HG02759 (cell line): ENCODE measurements at regions not wholly inside any gene's neighbourhood (a gene's known extent, or its start where the extent isn't known, plus 50 kb on each side); places are given as distances from the start of the nearest gene placed in this dataset.

ENCODE experiments used
- ATAC-seq: cut with Tn5 transposase; IDR thresholded peaks from one replicate; pipeline ENCODE4 v1.9.1; 2021; ENCODE audit warnings: mild to moderate bottlenecking, moderate library complexity; ENCODE audit not compliant: unreplicated experiment

GRCh38 chr22:22417495-22418162 is 90.9 kb downstream of the ZNF280B start:
- no peak for ATAC-seq

DNA sequence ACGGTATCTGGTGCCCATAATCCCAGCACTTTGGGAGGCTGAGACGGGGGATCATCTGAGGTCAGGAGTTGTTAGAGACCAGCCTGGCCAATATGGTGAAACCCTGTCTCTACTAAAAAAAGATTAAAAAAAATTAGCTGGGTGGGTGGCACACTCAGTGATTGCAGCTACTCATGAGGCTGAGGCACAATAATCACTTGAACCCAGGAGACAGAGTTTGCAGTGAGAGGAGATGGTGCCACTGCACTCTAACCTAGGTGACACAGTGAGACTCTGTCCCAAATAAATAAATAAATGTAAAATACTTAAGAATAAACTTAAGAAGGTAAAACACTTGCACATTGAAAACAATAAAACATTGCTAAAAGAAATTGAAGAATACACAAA is 90.4 kb downstream of the ZNF280B start:
- no peak for ATAC-seq

DNA sequence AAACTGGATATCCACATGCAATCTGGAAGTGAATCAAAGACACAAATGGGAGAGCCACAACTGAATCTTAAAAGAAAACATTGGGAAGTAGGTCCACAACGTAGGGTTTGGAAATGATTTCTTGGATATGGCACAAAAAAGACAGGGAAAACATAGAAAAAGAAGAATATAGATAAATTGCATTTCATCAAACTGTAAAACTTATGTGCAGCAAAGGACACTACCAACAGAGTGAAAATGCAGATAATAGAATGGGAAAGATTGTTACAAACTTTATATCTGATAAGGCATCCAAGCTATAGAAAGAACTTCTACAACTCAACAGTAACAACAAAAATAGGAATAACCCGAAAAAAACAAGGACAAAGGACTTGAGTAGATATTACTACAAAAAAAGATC is 89.6 kb downstream of the ZNF280B start:
- no peak for ATAC-seq

GRCh38 chr22:22420580-22420979 is 88.0 kb downstream of the ZNF280B start:
- no peak for ATAC-seq

GRCh38 chr22:22421392-22421791 is 87.2 kb downstream of the ZNF280B start:
- ATAC-seq, result no peak

GRCh38 chr22:22422629-22423112 is 85.9 kb downstream of the ZNF280B start:
- peak; percentile 99 for ATAC-seq

DNA sequence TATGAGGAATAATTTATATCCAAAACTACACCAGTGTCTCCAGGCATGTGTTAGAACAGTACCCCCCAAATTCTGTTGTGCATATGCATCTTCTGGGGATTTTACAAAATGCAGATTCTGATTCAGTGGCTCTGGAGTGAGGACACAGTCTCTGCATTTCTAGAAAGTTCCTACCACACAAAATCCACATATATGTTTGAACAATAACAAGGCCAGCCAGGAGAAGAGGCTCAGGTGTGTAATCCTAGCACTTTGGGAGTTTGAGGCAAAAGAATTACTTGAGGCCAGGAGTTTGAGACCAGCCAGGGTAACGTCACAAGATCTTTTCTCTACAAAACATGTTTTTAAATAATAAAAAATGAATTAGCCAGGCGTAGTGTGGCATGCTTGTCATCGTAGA is 84.9 kb downstream of the ZNF280B start:
- ATAC-seq, result no peak

GRCh38 chr22:22424210-22424800 is 84.2 kb downstream of the ZNF280B start:
- ATAC-seq, result no peak

DNA sequence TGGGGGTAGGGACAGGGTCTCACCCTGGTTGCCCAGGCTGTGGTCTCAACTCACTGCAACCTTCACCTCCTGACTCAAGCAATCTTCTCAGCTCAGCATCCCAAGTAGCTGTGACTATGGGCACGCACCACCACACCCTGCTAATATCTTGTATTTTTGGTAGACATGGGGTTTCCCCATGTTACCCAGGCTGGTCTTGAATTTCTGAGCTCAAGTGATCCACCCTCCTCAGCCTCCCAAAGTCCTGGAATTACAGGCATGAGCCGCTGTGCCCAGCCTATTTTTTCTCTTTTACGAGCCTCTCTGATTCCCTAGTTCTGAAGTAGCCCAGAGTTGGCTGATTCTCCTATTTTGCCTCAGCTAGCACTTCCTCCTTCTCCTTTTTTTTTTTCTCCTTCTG is 83.6 kb downstream of the ZNF280B start:
- ATAC-seq, result no peak

DNA sequence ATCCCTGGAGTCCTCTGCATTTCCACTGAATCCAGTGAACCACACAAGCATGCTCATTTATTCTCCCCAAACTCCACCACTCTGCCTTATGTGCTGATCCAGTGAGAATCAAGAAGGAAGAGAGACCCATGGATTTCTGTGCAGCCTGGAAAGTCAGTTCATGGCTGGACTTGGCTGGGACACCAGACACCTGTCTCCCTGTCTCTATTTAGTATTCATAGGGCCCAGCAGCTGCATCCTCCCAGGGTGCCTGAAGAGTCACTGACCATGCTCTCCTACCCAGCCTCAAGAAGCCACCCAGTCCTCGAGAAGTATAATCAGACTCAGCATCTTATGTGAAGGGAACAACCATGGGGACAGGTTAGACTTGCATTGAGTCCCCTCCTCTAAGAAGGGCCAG is 83.2 kb downstream of the ZNF280B start:
- no peak for ATAC-seq

DNA sequence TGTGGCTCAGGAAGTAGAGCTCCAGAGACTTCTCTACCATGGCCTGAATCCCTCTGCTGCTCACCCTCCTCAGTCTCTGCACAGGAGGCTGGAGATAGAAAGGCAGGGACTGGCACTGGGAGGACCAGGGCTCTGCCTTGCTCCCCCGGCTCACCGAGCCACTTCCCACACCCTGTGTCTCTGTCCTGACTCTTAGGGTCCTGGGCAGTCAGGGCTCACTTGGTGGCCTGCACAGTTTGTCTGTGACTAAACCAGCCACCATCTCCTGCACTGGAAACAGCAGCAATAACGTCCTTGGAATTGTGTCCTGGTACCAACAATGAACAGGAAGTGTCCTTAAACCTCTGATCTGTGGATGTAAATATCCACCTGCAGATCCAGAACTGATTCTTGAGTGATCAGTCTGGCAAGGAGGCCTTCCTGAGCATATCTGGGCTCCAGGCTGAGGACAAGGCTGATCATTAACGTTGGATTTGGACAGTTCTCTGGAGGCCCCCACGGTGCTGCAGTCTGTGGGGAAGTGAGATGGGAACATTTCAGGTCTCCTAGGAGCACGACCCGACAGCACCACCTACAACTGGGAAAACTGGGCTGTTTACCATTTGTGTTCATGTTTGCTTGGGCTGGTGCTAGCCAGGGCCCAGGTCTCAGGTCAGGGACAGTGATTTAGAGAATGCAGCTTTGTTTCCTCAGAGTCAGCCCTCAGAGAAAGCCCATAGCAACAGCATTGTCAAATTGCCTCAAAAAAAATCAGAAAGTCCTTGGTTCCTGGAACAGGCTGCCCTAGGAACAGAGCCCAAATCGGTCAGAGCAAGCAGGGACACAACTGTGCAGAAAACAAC is 82.5 kb downstream of the ZNF280B start:
- no peak for ATAC-seq

- no peak for ATAC-seq
Measured at GRCh38 chr22:22427542-22428065, 80.9 kb downstream of the ZNF280B start.

DNA sequence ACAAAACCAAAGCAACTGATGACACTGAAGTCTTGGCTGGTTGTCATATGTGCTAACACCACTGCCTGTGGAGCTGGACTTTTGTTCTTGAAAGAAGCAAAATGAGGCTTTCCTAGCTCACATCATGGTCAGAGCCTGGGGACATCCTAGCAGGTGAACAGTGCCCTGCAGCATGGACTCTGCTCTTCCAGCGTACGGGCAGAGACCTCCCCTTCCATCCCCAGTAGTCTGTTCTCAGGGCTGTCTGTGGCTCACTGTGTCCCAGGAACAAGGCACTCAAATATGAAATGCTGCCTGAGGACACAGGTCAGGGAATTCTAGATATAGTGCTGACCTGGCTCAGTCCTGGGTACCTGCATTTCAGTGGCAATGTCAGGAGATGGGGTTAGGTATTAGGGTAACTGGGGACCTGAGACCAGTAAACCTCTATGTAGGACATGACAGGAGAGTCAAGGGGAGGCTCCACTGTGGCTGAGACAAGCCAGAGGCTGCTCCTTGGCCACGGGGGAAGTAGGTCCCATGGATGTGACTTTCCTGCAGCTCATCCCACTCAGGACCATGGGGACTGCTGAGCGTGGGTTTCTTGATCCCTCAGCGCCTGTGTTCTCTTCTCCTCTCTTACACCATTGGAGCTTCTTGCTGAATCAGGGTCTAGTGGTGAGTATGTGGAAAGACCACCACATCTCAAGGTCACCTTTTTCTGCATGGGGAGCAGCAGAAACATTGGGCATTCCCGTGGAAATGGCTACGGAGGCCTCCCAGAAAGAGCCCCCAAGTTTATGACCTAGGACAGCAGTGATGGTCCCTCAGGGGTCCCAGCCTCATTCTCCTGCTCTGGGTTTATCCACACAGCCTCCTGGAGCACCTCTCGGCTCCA is 80.1 kb downstream of the ZNF280B start:
- ATAC-seq, result no peak

GRCh38 chr22:22429369-22430108 is 79.0 kb downstream of the ZNF280B start:
- ATAC-seq, result no peak

DNA sequence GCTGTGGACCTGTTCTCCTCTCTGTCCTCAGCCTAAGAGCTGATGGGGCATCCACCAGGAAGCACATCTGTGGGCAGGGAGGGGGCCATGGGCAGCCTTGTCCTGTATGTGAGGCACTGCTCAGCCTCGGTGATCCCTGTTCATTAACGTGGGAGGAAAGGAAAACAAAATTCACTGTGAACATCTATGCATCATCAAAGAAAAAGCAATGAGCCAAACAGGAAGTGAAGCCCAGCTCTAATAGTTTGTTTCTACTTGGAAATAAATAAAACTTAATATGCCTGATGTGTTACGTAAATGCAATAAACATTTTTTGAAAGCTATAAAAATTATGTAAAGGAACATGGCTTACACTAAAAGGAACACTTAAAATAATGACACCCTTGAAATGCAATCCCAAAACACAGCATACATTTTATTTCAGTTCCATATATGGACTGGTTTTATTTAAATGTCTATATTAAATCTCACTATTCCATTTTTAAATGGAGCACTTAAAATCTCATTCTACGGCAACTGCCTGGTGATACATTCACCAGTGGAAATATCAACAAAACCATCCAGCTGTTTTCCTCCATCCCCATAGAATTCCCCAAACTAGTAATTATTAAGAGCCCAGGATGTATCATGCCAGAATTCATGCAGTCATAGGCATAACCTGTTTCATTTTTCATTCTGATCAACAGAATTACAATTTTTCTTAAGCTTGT is 78.3 kb downstream of the ZNF280B start:
- no peak for ATAC-seq

DNA sequence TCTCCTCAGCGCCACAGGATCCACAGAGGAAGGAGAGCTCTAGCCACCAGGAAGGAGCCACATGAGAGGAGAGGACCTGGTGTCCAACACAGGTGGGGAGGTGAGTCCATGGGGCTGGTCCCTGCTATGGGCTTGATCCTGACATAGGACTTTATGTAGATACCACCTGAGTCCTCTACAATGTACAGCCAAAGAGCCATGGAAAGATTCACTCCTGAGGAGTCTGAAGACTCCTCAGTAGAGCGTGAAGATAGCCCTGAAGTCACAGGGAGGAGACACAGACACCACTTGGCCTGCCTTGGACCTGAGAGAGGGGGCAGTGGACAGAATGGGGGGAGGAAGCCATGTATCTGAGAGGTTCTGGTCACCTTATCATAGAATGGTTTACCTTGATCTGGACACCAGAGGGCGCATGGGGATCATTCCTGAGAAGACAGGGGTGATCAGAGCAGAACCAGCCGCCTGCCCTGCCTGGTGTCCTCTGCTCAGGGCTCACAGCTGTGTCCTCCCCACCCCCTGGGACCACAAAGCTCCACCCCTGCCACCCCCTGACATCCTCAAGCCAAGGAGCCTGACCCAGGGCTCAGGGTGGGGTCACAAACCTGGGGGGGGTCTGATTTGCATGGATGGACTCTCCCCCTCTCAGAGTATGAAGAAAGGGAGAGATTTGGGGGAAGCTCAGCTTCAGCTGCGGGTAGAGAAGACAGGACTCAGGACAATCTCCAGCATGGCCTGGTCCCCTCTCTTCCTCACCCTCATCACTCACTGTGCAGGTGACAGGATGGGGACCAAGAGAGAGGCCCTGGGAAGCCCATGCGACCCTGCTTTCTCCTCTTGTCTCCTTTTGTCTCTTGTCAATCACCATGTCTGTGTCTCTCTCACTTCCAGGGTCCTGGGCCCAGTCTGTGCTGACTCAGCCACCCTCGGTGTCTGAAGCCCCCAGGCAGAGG is 77.0 kb downstream of the ZNF280B start:
- peak; percentile 48 for ATAC-seq

GRCh38 chr22:22432479-22432878 is 76.1 kb downstream of the ZNF280B start:
- ATAC-seq, result no peak

GRCh38 chr22:22432937-22433336 is 75.6 kb downstream of the ZNF280B start:
- no peak for ATAC-seq
